ENCODE measurements at regions not wholly inside any gene's neighbourhood (a gene's known extent, or its start where the extent isn't known, plus 50 kb on each side); places are given as distances from the start of the nearest gene placed in this dataset.
A peak's percentile ranks its signal among the peaks of the same experiment; 100 is the strongest.
"Not testable (repeated sequence)": the region's sequence is repeated elsewhere in the genome, so short reads cannot be mapped to it uniquely, and the experiment has no call there.

DNA sequence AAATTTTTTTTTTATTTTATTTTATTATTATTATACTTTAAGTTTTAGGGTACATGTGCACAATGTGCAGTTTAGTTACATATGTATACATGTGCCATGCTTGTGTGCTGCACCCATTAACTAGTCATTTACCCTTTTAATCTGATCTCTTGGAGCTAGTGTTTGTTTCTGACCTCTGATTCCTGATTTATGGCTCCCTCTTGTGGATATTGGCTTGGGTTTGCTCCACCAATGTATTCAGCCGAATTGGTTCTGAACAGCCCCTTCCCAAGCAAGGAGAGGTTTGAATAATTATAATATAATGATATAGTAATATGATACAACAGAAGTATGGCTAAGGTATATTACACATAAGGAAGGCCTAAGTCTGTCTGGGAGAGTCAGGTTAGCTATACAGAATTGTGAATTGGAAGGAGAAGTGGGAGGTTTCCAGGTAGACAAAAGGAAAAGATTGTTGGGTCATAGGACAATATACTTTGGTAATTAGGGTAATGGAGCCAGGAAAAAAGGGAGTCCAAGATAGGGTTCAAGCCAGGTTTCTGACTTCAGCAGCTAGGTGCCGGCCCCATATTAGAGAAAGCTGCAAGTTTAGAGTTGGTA lies 53.1 kb upstream of the HMCN1 start:
- DNase-seq: peak; percentile 64

DNA sequence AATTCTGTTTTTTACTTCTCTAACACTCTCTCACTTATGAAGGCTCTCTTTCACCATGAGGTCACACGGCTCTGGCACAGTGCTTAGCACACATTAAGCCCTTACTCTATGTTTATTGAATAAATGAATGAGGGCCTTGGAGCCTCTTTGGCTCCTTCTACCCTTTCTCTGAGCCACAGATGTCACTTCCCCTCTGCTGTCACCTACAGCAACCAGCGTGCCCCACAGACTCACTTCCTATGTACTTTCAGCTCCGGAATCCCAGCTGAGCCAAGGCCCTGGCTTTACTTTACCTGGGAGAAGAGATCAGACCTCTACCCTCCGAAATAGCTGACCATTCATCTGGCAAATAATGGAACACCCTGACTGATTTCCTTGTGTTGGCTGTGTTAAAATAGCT lies 53.7 kb upstream of the HMCN1 start:
- DNase-seq: no peak

DNA sequence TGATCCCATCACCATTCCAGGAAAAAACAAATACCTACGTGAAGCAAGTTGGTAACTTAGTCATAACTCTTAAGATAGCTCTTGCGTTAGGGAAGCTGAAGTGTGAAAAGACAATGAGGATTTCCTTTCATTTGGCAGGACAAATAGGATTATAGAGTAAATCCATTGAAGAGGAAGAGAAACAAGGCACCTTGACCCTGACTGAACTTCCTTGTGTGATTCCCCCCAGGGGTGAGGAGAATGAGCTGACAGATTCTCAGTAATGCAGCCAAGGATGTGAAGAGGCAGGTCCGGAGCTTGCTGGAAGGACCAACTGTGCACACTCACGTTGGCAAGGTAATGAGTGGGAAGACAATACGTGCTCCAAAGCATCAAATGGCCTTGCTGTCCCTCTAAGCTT lies 55.0 kb upstream of the HMCN1 start:
- DNase-seq: no peak

DNA sequence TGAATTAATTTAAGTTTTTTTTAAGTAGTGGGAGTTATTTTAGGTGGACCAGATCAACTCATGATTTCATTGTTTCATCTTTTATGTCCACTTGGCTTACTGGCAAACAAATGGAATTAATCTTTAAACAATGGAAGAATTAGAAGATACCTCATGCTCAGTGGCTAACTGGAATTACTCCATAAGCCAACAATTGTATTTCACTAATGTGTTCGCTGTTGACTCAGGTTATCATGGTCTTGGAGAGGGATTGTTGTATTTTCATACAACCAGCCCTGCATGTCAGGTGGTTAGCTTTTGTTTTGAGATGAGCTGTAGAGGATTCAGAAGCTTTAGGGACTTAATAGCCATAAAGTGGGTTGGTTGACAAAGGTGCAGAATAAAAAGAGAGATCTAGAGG lies 57.2 kb upstream of the HMCN1 start:
- DNase-seq: no peak

DNA sequence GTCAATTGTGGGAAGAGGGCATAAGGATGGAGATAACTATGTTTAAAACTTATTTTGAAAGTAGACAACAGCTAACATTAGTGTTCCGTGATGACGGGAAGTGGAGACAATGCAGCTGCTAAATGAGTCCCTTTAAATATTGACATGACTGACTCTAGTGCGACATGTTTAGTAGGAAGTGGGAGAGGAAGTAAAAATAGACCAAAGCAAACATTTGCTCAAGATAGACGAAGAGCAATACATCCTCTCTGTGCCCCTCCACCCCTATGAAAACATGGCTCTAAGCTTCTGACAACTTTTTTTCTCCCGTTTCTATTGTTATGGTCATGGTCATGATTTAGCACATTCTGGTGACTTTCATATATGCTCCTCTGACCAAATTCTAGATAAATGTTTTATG lies 60.0 kb upstream of the HMCN1 start:
- peak; percentile 9 for DNase-seq

DNA sequence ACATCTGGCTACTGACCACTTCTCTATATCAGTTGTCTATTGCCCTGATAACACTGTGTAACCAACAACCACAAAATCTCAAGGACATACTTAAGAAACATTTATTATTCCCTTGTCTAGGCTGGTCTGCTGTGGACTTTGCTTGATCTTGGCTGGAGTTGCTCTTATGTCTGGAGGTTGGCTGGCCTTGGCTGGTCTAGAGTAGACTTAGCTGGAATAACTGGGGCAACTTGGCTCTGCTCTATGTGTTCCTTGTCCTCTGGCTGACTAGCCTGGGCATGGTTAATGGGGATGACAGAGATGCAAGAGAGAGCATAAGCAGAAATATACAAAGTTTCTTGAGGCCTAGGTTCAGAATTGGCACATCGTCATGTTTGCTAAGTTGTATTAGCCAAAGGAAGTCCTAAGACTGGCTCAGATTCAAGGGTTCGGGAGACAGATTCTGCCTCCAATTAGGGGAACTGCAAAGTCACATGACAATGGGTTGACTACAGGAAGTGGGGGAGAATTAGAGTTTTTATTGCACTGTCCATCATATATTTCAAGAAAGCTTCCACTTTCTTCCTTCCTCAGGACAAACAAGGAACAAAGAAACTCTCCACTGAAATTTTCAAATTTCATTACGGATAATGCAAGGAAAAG lies 61.4 kb upstream of the HMCN1 start:
- DNase-seq: no peak

DNA sequence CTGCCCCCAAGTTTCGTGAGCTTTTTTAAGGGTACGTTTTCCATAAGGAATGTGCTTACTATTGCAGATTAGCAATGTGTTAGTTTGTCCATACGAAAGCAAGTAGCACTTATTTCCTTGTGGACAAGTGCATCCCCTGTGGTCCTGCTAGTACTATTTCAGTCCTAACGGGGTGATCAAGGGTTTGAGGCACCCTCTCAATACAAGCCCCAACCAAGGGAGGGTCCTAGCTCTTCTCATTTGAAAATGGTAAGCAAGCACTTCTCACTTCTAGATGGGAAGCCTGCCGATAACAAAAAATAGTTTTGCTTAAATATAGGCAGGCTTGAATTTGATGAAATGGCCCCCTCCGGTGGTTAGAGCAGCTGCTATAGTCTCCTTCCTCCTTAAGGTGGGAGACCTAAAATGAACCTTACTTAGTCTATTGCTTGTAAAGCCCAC lies 64.0 kb upstream of the HMCN1 start:
- DNase-seq: peak; percentile 36

DNA sequence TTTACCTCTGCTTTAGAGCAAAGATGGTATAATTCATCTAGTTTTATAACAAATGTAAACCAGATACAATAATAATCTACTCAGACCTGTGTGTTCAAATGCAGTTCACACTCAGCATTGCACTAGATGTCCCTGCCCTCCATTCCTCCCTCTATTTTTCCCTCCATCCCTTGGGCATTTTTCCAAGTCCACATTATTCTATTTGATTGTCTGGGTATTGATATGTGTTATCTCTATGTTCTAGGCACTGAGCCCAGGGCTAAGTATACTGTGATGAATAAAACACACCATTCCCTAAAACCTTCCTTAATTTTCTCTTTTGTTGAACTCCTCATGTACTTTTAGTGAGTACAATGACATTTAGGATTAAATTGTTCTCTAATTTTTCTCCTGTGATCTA lies 66.2 kb upstream of the HMCN1 start:
- no peak for DNase-seq

DNA sequence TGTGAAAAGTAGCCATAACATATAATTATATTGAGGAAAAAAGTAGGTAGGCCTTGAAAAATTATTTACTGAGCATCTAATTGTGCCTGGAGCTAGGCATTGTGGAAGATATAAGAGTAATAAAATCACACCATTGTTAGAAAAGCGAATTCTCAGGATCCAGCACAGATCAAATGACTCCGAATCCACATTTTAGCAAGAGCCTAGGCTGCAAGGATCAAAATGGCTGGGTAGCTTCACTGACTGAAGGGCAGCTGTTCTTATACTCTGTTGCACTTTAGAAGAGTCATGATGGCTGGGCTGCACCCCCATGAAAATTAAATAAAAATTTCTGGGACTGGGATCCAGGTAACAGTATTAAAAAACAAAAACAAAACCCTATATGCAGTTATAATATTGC lies 67.6 kb upstream of the HMCN1 start:
- DNase-seq: no peak

DNA sequence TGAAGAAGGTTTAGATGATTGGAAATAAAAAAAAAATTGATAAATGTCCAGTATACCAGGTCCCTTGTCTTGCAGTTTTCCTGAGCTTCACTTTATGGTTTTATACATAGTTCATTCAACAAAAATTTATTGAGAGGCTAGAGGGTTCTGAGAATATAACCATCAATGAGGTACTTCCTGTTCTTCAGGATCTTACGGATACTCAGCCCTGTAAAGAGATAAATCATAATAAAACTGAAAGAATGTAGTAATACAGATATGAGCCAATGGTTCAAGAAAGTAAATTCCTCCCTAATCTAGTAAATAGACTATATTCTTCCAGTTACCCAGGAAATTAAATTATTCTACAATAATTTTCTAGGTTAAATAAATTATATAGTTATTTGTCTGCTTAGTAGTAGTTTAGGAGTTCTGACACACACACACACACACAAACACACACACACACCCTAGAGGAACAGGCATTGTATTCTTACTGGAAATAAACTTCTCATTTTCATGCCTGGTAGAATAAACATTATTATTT lies 70.4 kb upstream of the HMCN1 start:
- DNase-seq: peak; percentile 16

DNA sequence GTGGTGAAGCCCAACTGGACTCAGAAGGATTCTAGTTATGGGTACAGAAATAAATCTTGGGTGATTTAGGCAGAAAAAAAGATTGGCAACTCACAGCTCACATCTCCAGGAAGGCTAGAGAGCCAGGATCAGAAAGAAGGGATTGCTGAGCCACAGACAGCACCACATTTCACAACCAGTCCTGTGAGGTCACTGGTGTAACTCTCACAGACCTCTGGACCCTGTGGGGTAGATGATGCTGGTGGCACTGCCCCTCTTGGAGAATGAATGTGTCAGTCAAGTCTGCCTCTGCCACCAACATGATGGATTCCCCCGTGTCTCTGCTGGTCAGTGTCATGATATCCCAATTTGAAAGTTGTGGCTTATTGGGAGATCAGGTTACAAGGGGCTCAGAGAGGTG lies 70.9 kb upstream of the HMCN1 start:
- DNase-seq: no peak

DNA sequence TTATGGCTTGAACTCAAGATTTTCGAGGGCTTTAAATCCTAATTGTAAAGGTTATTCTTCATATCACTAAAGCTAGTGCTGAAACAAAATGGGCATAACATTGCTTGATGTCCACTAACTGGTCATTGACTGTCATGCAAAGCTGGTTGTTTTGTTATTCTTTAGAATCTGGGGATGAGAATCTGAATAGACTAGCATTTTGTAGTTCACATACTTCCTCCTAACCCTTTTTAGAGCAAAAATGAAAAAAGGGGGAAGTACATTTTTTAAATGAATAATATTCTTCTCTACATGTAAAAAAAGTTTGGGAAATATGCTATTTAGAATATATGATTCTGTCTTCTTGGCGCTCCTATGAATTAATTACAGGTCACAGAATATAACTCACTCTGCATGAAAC lies 72.2 kb upstream of the HMCN1 start:
- no peak for DNase-seq

DNA sequence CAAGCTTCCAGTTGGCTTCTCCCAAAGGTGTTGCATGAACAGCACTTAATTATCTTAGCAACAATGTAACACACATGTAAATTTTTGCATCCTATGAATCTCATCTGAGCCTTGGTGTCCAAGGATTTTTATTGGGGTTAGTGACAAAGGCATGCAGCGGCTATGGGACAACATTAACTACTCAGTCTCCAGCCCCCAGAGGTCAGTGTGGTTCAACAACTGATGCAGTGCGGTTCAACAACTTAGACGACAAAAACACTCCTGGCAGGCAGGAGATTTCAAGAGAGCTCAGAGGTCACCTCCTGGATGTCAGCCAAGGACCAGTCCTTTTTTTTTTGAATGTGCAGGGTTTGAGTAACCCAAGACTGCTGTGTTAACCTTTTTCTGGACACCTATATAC lies 77.5 kb upstream of the HMCN1 start:
- no peak for DNase-seq

DNA sequence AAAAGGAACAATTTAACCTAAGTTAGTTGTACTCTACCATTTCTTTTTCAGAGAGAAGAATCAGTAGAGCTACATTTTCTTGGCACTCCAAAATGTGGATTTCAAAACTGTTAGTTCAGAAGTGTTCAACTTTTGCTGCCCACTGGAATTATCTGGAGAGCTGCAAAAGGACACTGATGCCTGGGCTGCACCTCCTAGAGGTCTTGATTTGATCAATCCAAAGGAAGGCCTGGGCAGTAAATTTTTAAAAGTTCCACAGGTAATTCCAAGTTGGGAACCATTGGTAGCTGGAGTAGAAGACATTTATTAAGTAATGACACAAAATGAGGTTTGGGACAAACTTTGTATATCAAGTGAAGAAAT lies 79.3 kb upstream of the HMCN1 start:
- DNase-seq: no peak

DNA sequence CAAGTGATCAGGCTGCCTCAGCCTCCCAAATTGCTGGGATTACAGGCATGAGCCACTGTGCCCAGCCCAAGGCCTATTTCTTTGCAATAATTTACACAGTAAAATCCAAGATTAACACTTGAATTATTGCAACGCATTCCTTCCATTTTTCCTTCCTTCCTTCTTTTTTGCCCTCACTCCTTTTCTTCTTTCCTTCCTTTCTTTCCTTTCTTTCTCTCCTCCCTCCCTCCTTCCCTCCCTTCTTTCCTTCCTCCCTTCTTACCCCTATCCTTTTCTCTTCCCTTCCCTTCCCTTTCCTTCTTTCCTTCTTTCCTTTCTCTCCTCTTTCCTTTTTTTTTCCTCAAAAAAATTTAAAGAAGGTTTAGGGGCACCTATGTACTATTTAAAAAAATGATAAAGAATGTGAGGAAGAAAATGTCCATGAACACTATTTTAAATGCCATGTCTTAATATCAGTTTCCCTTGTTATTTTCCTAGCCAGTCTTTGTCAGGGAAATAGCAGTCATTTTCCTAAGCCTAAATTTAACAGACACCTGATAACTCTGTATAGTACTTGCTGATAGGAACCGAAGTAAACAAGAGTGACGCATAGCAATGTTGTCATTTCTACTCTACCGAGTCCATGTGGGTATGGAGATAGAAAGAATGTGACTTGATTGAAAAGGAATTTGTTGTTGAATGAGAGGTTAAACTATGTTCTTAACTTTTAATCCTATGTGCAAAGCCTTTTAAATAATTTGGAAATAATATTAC lies 79.8 kb upstream of the HMCN1 start:
- DNase-seq: no peak

DNA sequence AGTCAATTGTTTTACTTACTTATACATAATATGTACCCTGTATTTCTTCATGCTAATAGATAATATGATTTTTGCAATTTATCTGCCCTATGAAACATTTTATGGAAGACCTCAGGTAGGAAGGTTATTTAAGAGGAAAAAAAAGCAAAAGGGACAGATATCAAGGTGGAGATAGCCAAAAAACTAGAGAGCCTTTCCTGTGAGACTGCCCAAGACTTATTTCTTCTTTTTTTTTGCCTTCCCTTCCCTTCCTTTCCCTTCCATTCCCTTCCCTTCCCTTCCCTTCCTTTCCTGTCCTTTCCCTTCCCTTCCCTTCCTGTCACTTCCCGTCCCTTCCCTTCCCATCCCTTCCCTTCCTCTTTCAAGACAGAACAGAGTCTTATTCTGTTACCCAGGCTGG lies 80.6 kb upstream of the HMCN1 start:
- DNase-seq: no peak

DNA sequence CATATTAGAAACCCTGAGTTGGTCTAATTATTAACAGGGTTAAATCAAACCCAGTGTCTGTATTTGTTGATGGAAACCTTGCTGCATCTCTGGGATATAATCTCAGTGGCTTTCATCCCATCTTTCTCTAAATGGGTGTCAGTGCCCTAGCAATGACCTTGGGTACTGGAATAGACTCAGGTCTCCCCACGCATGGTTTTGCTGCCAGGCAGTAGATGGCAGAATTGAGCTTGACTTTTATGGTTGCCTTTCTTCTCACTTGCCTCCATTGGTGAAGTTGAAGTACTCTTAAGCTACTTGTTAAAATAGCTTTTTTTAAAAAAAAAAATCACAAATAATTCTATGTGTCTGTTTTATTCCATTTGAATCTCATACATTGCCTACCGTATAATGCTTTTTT lies 81.8 kb upstream of the HMCN1 start:
- DNase-seq: peak; percentile 39

DNA sequence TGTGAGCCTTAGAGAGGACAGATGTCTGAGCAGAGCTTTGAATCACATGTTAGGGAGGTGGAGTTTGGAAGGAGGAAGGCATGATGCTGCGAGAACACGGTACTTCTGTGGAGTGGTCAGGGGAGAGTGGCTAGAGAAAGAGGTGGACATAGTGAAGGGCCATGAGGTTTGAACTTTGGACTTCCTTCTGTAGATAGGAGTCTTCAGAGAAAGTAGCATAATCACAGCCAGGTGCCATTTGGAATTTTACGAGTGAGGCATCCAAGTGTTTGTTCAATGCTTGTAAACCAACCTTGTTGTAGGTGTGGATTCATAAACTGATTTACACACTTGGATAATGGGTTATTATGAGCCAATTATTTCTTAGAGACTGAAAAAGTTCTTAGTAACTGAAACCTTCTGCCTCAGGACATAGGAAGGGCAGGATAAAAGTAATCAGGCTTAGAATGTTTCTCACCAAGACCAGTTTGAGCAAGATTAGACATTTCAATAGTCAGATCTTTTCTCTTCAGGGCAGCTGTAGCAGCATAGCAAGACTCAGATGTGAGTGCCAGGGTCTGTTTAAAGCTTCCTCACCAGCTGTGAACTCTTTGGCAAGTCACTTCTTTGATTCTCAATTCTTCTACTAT lies 83.5 kb upstream of the HMCN1 start:
- no peak for DNase-seq

DNA sequence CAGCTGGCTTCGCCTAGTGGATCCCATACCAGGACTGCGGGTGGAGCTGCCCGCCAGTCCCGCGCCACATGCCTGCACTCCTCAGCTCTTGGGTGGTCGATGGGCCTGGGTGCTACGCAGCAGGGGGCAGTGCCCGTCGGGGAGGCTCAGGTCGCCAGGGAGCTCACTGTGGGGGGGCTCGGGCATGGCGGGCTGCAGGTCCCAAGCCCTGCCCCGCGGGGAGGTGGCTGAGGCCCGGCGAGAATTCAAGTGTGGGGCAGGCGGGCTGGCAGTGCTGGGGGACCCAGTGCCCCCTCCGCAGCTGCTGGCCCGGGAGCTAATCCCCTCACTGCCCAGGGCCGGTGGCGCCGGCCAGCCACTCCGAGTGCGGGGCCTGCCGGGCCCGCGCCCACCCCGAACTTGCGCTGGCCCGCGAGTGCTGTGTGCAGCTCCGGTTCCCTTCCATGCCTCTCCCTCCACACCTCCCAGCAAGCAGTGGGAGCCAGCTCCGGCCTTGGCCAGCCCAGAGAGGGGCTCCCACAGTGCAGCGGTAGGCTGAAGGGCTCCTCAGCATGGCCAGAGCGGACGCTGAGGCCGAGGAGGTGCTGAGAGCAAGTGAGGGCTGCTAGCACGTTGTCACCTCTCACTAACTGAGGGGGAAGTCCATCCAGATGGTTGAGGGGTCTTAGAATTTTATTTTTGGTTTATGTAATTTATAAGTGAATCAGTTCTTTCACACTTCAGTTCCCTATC lies 85.2 kb upstream of the HMCN1 start:
- DNase-seq: no peak

DNA sequence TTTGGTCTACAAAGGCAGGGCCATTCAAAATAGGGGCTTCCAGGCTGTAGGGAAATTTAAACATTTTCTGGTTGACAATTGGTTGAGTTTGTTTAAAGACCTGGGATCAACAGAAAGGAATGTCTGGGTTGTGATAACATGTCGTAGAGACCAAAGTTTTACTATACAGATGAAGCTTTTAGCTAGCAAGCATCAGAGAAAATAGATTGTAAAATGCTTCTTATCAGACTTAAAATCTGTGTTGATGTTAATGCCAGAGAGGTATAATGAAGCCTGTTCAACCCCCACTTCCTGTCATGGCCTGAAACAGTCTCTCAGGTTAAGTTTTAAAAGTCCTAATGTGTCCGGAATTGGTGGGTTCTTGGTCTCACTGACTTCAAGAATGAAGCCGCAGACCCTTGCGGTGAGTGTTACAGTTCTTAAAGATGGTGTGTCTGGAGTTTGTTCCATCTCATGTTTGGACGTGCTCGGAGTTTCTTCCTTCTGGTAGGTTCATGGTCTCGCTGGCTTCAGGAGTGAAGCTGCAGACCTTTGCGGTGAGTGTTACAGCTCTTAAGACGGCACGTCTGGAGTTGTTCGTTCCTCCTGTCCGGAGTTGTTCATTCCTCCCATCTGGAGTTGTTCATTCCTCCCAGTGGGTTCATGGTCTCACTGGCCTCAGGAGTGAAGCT lies 86.5 kb upstream of the HMCN1 start:
- DNase-seq: not testable (repeated sequence)

DNA sequence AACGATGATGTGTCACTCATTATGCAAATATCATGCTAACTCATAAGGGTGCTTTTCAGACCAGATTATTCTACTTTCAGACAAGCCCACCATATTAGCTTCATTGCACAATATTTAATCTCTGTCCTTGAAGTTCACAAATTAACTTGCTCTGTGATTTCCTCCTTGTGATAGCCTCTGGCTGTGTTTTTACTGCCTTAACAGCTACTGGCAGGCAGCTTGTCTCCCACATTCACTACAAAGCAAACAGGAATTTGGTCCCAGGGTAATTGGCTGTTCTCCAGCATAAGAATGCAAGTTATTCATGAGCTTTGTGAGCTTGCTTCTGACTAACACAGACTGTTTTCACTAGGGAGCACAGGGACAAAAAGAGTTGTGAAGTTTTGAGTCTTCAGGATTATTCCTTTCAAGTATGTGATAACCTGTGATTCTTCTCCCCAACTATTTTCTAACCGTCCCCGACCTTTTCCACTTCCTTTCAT lies 87.9 kb upstream of the HMCN1 start:
- no peak for DNase-seq

DNA sequence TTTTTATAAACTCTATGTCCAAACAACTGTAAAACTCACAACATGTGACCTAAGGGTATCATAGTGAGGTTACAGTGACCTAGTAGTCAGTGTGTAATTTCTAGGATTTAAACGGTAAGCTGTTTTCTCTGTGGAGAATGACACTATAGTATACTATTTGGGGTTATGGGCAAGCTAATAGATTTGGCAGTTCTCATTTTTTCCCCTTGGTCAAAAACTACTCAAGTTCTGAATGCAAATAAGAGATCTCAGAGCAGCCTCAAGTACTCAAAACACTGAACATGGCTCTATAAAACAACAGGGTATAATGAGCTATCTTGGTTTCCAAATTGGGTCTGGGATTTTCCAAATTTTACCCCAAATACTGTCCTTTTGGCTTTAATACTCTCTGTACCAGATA lies 88.5 kb upstream of the HMCN1 start:
- DNase-seq: no peak

Measured in activated CD4-positive, alpha-beta T cell treated with anti-CD3 and anti-CD28 coated beads, Interleukin-2, Interleukin-6, amounts not matched to agents 100 ng/mL and 50 ng/mL, durations not matched to agents 16 hours and 8 hours (primary cell).